Fibroblast of skin of scalp (primary cell): ENCODE measurements at regions not wholly inside any gene's neighbourhood (a gene's known extent, or its start where the extent isn't known, plus 50 kb on each side); places are given as distances from the start of the nearest gene placed in this dataset.
"Not testable (repeated sequence)": the region's sequence is repeated elsewhere in the genome, so short reads cannot be mapped to it uniquely, and the experiment has no call there.

Source experiments
- DNase-seq: peaks from one replicate; pipeline ENCODE4 v3.0.0-alpha.2; 2013

- DNase-seq = no peak
These were observed 177.6 kb upstream of the OLFM3 start for GRCh38 chr1:102174259-102174863.

GRCh38 chr1:102172200-102172599 lies 175.5 kb upstream of the OLFM3 start:
- DNase-seq = no peak

GRCh38 chr1:102163799-102164198 lies 167.1 kb upstream of the OLFM3 start:
- DNase-seq = no peak

- DNase-seq = no peak
These were observed 154.5 kb upstream of the OLFM3 start for GRCh38 chr1:102151242-102151641.

- no peak for DNase-seq
These were observed 124.2 kb upstream of the OLFM3 start for GRCh38 chr1:102120910-102121309.

GRCh38 chr1:102118150-102118549 lies 121.4 kb upstream of the OLFM3 start:
- no peak for DNase-seq

- DNase-seq = no peak
These were observed 113.9 kb upstream of the OLFM3 start for GRCh38 chr1:102110586-102110985.

GRCh38 chr1:102109493-102109892 lies 112.8 kb upstream of the OLFM3 start:
- not testable (repeated sequence) for DNase-seq

- DNase-seq = no peak
These were observed 110.7 kb upstream of the OLFM3 start for GRCh38 chr1:102107441-102107840.

- DNase-seq = no peak
These were observed 109.3 kb upstream of the OLFM3 start for GRCh38 chr1:102105931-102106550.

GRCh38 chr1:102103646-102104045 lies 106.9 kb upstream of the OLFM3 start:
- DNase-seq = no peak

- no peak for DNase-seq
These were observed 105.6 kb upstream of the OLFM3 start for GRCh38 chr1:102102276-102102780.

GRCh38 chr1:102100666-102101065 lies 103.9 kb upstream of the OLFM3 start:
- no peak for DNase-seq

- no peak for DNase-seq
These were observed 103.2 kb upstream of the OLFM3 start for GRCh38 chr1:102099916-102100315.

- DNase-seq = no peak
These were observed 101.8 kb upstream of the OLFM3 start for GRCh38 chr1:102098536-102098935.

- no peak for DNase-seq
These were observed 101.4 kb upstream of the OLFM3 start for GRCh38 chr1:102098081-102098480.

- DNase-seq = no peak
These were observed 100.7 kb upstream of the OLFM3 start for GRCh38 chr1:102097451-102097850.

- DNase-seq = no peak
These were observed 99.4 kb upstream of the OLFM3 start for GRCh38 chr1:102096162-102096561.

- DNase-seq = no peak
These were observed 93.1 kb upstream of the OLFM3 start for GRCh38 chr1:102089791-102090190.

GRCh38 chr1:102085896-102086295 lies 89.2 kb upstream of the OLFM3 start:
- no peak for DNase-seq

GRCh38 chr1:102084771-102085535 lies 88.2 kb upstream of the OLFM3 start:
- no peak for DNase-seq

- no peak for DNase-seq
These were observed 86.5 kb upstream of the OLFM3 start for GRCh38 chr1:102083192-102083591.

- DNase-seq = no peak
These were observed 78.1 kb upstream of the OLFM3 start for GRCh38 chr1:102074874-102075273.

GRCh38 chr1:102071451-102071850 lies 74.7 kb upstream of the OLFM3 start:
- DNase-seq = no peak
